ENCODE measurements at regions not wholly inside any gene's neighbourhood (a gene's known extent, or its start where the extent isn't known, plus 50 kb on each side); places are given as distances from the start of the nearest gene placed in this dataset.

DNA sequence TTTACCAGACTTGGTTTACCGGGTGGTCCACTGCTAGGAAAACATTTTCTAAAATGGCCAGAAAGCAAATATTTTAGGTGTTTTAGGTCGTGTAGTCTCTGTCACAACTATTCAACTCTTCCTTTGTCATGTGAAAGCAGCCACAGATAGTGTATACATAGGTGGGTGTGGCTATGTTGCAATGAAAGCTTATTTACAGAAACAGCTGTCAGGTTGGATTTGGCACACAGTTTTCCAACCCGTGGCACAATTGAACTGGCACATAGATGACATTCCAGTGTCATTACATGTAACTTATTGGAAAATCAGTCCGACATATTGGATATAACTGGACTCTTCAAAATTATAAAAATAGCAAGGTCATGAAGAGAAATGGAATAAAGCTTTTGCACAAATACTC lies 68.9 kb upstream of the KCNQ5 start:
- no peak for TF ChIP-seq POLR2A (IDR thresholded peaks at IDR 0.05)
- TF ChIP-seq, protein P1, sequence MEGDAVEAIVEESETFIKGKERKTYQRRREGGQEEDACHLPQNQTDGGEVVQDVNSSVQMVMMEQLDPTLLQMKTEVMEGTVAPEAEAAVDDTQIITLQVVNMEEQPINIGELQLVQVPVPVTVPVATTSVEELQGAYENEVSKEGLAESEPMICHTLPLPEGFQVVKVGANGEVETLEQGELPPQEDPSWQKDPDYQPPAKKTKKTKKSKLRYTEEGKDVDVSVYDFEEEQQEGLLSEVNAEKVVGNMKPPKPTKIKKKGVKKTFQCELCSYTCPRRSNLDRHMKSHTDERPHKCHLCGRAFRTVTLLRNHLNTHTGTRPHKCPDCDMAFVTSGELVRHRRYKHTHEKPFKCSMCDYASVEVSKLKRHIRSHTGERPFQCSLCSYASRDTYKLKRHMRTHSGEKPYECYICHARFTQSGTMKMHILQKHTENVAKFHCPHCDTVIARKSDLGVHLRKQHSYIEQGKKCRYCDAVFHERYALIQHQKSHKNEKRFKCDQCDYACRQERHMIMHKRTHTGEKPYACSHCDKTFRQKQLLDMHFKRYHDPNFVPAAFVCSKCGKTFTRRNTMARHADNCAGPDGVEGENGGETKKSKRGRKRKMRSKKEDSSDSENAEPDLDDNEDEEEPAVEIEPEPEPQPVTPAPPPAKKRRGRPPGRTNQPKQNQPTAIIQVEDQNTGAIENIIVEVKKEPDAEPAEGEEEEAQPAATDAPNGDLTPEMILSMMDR (IDR thresholded peaks at IDR 0.05) = no peak

Data from thyroid gland (tissue), 4 donors.